ENCODE measurements at regions not wholly inside any gene's neighbourhood (a gene's known extent, or its start where the extent isn't known, plus 50 kb on each side); places are given as distances from the start of the nearest gene placed in this dataset.

GRCh38 chr9:97766610-97767009, 69.5 kb upstream of the XPA start:
- ATAC-seq (no peak), DNase-seq (no peak)
- Histone ChIP-seq H3K4me3 (no peak overlapping the region), H3K36me3 (replicated peaks in 1 of 2; ENCODE audit: insufficient read depth in 1 of 2, low read depth in 2 of 2) (no peaks in the 10 kb centered on the region), H3K4me1 (no peaks in the 10 kb centered on the region), H3K9me3 (no peaks in the 10 kb centered on the region), H3K27me3 (no peaks in the 10 kb centered on the region), H3K27ac (no peak overlapping the region)
- 72 to 84% methylated on average over 3 of the region's 3 CpGs for WGBS, 2 donors
- intact Hi-C loops (cut with DNase I), result no loop called here
- TF ChIP-seq CTCF (IDR thresholded peaks at IDR 0.05) (no peak), POLR2A (IDR thresholded peaks at IDR 0.05) (no peak)

DNA sequence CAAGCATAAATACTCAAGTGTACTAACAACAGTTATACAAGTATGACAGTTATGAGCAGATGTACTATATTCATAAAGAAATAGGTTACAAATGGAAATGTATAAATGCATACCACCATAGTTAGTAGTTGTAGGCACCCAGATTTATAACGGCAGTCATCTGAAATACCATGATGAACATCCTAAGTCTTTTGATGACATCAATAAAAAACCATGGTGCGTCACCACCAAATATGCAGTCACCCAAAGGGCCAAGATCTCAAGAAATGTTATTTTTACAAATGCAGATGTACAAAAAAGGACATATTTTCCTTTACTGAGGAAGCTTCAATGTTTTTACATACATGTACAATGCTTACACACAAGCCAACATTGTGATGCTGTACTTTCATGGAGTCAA, 70.8 kb upstream of the XPA start:
- no peaks in the 10 kb centered on the region for H3K36me3 ChIP-seq (replicated peaks in 1 of 2; ENCODE audit: insufficient read depth in 1 of 2, low read depth in 2 of 2)
- intact Hi-C loops (cut with DNase I), result no loop called here
- no peak overlapping the region for H3K4me3 ChIP-seq
- ATAC-seq, result no peak
- H3K27ac ChIP-seq, result no peak overlapping the region
- no peaks in the 10 kb centered on the region for H3K9me3 ChIP-seq
- no peak for DNase-seq
- 89% methylated on average over 2 of the region's 2 CpGs for WGBS, 2 donors
- H3K27me3 ChIP-seq, result no peaks in the 10 kb centered on the region
- TF ChIP-seq POLR2A (IDR thresholded peaks at IDR 0.05), result no peak
- no peak for TF ChIP-seq CTCF (IDR thresholded peaks at IDR 0.05)
- no peaks in the 10 kb centered on the region for H3K4me1 ChIP-seq

DNA sequence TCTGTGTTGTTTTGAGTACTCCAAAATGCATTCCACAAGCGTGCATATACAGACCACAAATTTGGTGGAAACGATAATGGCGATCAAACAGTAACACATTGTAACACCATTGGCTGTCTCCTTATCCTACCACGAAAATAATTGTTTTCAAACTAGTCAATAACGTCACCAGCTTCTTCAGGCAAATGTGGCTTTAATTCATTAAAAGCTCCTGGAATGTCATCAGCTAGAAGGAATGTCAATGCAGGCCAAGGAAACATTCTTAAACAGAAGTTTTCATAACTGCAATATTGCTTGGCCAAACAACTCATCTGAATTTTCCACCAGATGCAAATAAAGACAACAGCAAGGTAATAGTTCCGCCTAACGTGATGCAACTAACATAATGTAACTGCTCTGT, 71.6 kb upstream of the XPA start:
- Histone ChIP-seq H3K27ac (no peak overlapping the region), H3K4me3 (no peak overlapping the region), H3K36me3 (replicated peaks in 1 of 2; ENCODE audit: insufficient read depth in 1 of 2, low read depth in 2 of 2) (no peaks in the 10 kb centered on the region), H3K9me3 (no peaks in the 10 kb centered on the region), H3K4me1 (no peaks in the 10 kb centered on the region), H3K27me3 (no peaks in the 10 kb centered on the region)
- 60 to 61% methylated on average over 7 of the region's 7 CpGs for WGBS, 2 donors
- ATAC-seq, result no peak
- intact Hi-C loops (cut with DNase I), result no loop called here
- no peak for TF ChIP-seq CTCF (IDR thresholded peaks at IDR 0.05)
- no peak for TF ChIP-seq POLR2A (IDR thresholded peaks at IDR 0.05)
- no peak for DNase-seq

DNA sequence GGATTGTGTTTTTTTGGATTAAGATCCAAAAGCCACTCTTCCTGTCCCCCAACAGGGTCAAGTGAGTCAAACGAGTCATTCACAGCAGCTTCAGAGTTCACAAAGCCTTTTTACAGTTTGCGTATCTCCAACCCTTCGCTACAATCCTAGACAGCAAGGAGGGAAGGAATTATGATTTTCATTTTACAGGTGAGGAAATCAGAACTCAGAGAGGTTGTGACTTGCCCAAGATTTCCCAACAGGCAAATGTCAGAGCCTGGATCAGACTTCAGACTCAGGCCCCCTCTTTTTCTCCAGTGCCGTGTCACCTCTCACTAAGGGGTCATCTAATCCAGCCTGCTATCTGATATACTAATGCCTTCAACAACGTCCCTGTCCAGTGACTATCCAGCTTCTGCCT, 72.1 kb upstream of the XPA start:
- Histone ChIP-seq H3K27me3 (no peaks in the 10 kb centered on the region), H3K9me3 (no peaks in the 10 kb centered on the region), H3K4me3 (no peak overlapping the region), H3K36me3 (replicated peaks in 1 of 2; ENCODE audit: insufficient read depth in 1 of 2, low read depth in 2 of 2) (no peaks in the 10 kb centered on the region), H3K27ac (no peak overlapping the region), H3K4me1 (no peaks in the 10 kb centered on the region)
- intact Hi-C loops (cut with DNase I), result no loop called here
- 59 to 61% methylated on average over 5 of the region's 5 CpGs for WGBS, 2 donors
- TF ChIP-seq CTCF (IDR thresholded peaks at IDR 0.05) (no peak), POLR2A (IDR thresholded peaks at IDR 0.05) (no peak)
- no peak for ATAC-seq
- DNase-seq, result no peak

DNA sequence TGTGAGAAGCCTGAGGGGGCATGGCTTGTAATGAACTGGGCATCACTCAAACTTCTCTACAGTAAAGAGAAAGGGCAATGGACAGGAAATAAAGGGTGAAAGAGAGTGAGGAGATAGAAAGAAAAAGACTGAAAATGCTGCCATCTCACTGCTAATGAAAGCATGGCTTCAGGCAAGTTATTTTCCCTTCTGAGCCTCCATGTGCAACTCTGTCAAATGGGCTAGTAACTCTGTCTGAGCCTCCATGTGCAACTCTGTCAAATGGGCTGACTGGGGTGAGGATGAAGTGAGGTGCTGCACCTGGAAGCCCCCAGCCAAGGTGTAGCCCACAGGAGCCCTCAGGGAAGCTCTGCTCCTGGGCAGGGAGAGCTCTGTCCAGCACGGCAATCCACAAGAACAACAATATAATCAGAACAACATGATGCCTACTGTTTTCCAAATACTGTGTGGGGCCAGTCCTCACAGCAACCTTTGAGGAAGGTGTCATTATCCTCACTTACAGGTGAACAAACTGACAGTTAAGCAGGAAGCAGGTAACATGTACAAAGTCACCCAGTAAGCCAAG, 73.8 kb upstream of the XPA start:
- no peaks in the 10 kb centered on the region for H3K4me1 ChIP-seq
- no peak overlapping the region for H3K27ac ChIP-seq
- H3K4me3 ChIP-seq, result no peak overlapping the region
- DNase-seq (no peak), ATAC-seq (no peak)
- H3K9me3 ChIP-seq, result no peaks in the 10 kb centered on the region
- no peaks in the 10 kb centered on the region for H3K27me3 ChIP-seq
- TF ChIP-seq POLR2A (IDR thresholded peaks at IDR 0.05) (no peak), CTCF (IDR thresholded peaks at IDR 0.05) (no peak)
- no peaks in the 10 kb centered on the region for H3K36me3 ChIP-seq (replicated peaks in 1 of 2; ENCODE audit: insufficient read depth in 1 of 2, low read depth in 2 of 2)
- 70 to 71% methylated on average over 1 of the region's 1 CpG for WGBS, 2 donors
- intact Hi-C loops (cut with DNase I), result no loop called here
